Testis (tissue), 2 donors: ENCODE measurements at regions not wholly inside any gene's neighbourhood (a gene's known extent, or its start where the extent isn't known, plus 50 kb on each side); places are given as distances from the start of the nearest gene placed in this dataset.

Experiments
- DNase-seq: peaks from one replicate; pipeline ENCODE4 v3.0.0-alpha.2; 2019
- H3K27ac ChIP-seq, 2 donors: fragments of 200-600 bp; sonication (generic); one replicate each; pipeline ENCODE4 v1.5.1; 2019
- H3K27me3 ChIP-seq: fragments of 200-600 bp; sonication (generic); one replicate; pipeline ENCODE4 v1.5.1; 2019
- H3K36me3 ChIP-seq: fragments of 200-600 bp; sonication (generic); one replicate; pipeline ENCODE4 v1.5.1; 2017; ENCODE audit warnings: low read depth; ENCODE audit errors: missing control alignments
- H3K4me1 ChIP-seq: fragments of 200-600 bp; sonication (generic); one replicate; pipeline ENCODE4 v1.5.1; 2019
- H3K4me3 ChIP-seq, 2 donors: fragments of 200-600 bp; sonication (generic); one replicate each; pipeline ENCODE4 v1.5.1; 2017 to 2019
- H3K9me3 ChIP-seq: fragments of 200-600 bp; sonication (generic); one replicate; pipeline ENCODE4 v1.5.1; 2017
- CTCF ChIP-seq, 3 experiments: fragments of 450-650 bp in 2 of 3; fragments of 200-600 bp in 1 of 3; sonication (generic) in 1 of 3; IDR thresholded peaks; one replicate each; pipeline ENCODE4 v1.5.1; 2016 to 2019; ENCODE audit warnings: antibody characterized with exemption in 3 of 3, mild to moderate bottlenecking in 2 of 3, moderate library complexity in 1 of 3
- POLR2A ChIP-seq: fragments of 450-650 bp; IDR thresholded peaks from one replicate; pipeline ENCODE4 v1.6.1; 2017; ENCODE audit warnings: antibody characterized with exemption, mild to moderate bottlenecking, moderate library complexity
- WGBS, 2 donors: methylation state at CpG; one replicate each; pipeline ENCODE4 v1.1.5; 2018; 5-methylcytosine and 5-hydroxymethylcytosine counted together
- intact Hi-C: fragments of 100-400 bp; cut with DNase I; formaldehyde crosslinking; loops from one replicate; pipeline ENCODE4 v1.15.1; 2023; ENCODE audit warnings: low total_unique reads

DNA sequence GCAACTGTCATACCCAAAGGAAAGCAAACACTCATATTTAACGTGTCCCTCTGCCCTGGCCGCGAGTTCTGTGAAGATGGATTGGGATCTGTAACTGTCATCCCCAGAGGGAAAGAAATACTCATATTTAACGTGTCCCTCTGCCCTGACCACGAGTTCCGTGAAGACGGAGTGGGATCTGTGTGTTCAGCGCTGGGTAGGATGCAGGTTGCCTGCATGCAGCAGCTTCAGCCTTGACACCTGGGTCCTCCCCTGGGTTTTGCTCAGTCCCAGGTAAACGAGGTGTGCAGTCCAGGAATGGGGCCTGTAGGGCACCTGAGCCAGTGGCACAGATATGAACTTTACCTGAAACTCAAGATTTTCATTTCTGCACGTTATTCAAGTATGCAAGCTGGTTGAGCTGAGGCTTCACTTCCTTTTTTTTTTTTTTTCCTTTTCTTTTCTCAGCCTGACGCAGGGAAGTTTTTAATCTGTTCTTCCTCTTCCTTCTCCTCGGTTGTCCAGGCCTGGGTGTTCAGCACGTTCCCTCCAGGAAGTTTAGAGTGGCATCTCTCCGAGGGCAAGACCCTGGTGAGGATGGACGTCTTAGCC is 159.0 kb upstream of the SHH start:
- WGBS, 2 donors: 79 to 86% methylated on average over 14 to 15 of the region's 15 CpGs
- DNase-seq: no peak
- Histone ChIP-seq H3K9me3 (no peaks in the 10 kb centered on the region), H3K4me1 (no peaks in the 10 kb centered on the region), H3K36me3 (no peaks in the 10 kb centered on the region), H3K27ac (no peak overlapping the region), H3K27me3 (no peaks in the 10 kb centered on the region), H3K4me3 (no peak overlapping the region)
- TF ChIP-seq CTCF (IDR thresholded peaks at IDR 0.05): no peak
- no peak for TF ChIP-seq POLR2A
- intact Hi-C loops: no loop called here

GRCh38 chr7:155969192-155969929 is 157.1 kb upstream of the SHH start:
- WGBS, 2 donors: 81 to 84% methylated on average over 21 of the region's 21 CpGs
- no peak for TF ChIP-seq POLR2A
- TF ChIP-seq CTCF (IDR thresholded peaks at IDR 0.05): no peak
- DNase-seq: no peak

DNA sequence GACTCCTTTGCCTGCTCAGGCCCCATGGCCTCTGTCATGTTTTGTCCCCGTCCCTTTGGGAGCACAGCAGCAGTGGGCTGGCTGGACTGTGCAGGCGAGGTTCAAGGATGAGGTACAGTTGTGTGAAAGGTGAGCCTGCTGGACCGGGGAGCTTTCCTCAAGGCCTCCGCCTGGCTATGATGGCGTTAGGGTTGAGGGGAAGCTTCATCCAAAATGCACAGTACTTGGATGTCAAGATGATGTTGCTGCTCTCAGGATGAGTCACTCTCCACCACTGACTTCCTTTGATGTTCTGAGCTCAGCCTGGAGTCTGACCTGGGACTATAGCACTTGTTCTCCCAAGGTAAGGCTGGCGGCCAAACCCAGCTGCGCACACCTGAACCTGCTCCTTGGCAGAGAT is 152.7 kb upstream of the SHH start:
- no peaks in the 10 kb centered on the region for H3K4me1 ChIP-seq
- 90 to 98% methylated on average over 7 of the region's 7 CpGs for WGBS, 2 donors
- no peak overlapping the region for H3K27ac ChIP-seq
- no peaks in the 10 kb centered on the region for H3K9me3 ChIP-seq
- TF ChIP-seq CTCF (IDR thresholded peaks at IDR 0.05) (no peak), POLR2A (no peak)
- H3K4me3 ChIP-seq: no peak overlapping the region
- H3K36me3 ChIP-seq: no peaks in the 10 kb centered on the region
- intact Hi-C loops: no loop called here
- DNase-seq: no peak
- H3K27me3 ChIP-seq: no peaks in the 10 kb centered on the region

More at GRCh38 chr7:155969192-155969929, 157.1 kb upstream of the SHH start:
- no peaks in the 10 kb centered on the region for H3K9me3 ChIP-seq
- no peaks in the 10 kb centered on the region for H3K4me1 ChIP-seq
- no peak overlapping the region for H3K4me3 ChIP-seq
- no peaks in the 10 kb centered on the region for H3K36me3 ChIP-seq
- intact Hi-C loops: no loop called here
- H3K27me3 ChIP-seq: no peaks in the 10 kb centered on the region
- no peak overlapping the region for H3K27ac ChIP-seq

- no peak for DNase-seq
- 93 to 97% methylated on average over 4 to 9 of the region's 9 CpGs for WGBS, 2 donors
- TF ChIP-seq POLR2A: no peak
- no peak for TF ChIP-seq CTCF (IDR thresholded peaks at IDR 0.05)
- Histone ChIP-seq H3K9me3 (no peaks in the 10 kb centered on the region), H3K27me3 (no peaks in the 10 kb centered on the region), H3K27ac (no peak overlapping the region), H3K4me1 (no peaks in the 10 kb centered on the region), H3K36me3 (no peaks in the 10 kb centered on the region), H3K4me3 (no peak overlapping the region)
- intact Hi-C loops: no loop called here
Measured at GRCh38 chr7:155964543-155964942, 152.3 kb upstream of the SHH start.

- no peaks in the 10 kb centered on the region for H3K36me3 ChIP-seq
- no peak for TF ChIP-seq CTCF (IDR thresholded peaks at IDR 0.05)
- TF ChIP-seq POLR2A: no peak
- H3K4me1 ChIP-seq: no peaks in the 10 kb centered on the region
- no peak overlapping the region for H3K4me3 ChIP-seq
- H3K9me3 ChIP-seq: no peaks in the 10 kb centered on the region
- DNase-seq: no peak
- no peaks in the 10 kb centered on the region for H3K27me3 ChIP-seq
- intact Hi-C loops: no loop called here
- 86 to 92% methylated on average over 12 of the region's 12 CpGs for WGBS, 2 donors
- H3K27ac ChIP-seq: no peak overlapping the region
Measured at GRCh38 chr7:155963771-155964195, 151.5 kb upstream of the SHH start.
